GM12878 (cell line): ENCODE measurements at regions not wholly inside any gene's neighbourhood (a gene's known extent, or its start where the extent isn't known, plus 50 kb on each side); places are given as distances from the start of the nearest gene placed in this dataset.

Experiments
- ATAC-seq: fragments of 200-7000 bp; cut with Tn5 transposase; 3 replicates; pipeline ENCODE4 v1.9.1; 2020; ENCODE audit warnings: mild to moderate bottlenecking, moderate library complexity
- BruUV-seq: library from RNA; stranded (reverse); fragments of 400-500 nt; replicated peaks from 2 replicates; lab custom pipeline; 2021; lab: Mats Ljungman, UMichigan
- CTCF ChIA-PET: fragments of 300-600 bp; sonication (Branson Sonifier 250); formaldehyde crosslinking; extraction: SDS; loops from one replicate; lab custom pipeline; 2021; ENCODE audit warnings: inconsistent platforms; lab: Yijun Ruan, JAX
- POLR2A ChIA-PET: fragments of 350-600 bp; formaldehyde crosslinking; extraction: SDS; loops from one replicate; lab custom pipeline; 2021; ENCODE audit warnings: inconsistent platforms; lab: Charles Lee
- RAD21 ChIA-PET: fragments of 300-600 bp; sonication (Branson Sonifier 250); formaldehyde crosslinking; loops from one replicate; lab custom pipeline; 2023; ENCODE audit warnings: antibody characterized with exemption; ENCODE audit not compliant: unreplicated experiment; lab: Charles Lee
- SMC1A ChIA-PET: fragments of 300-600 bp; sonication (Branson Sonifier 250); formaldehyde crosslinking; loops from one replicate; lab custom pipeline; 2023; ENCODE audit not compliant: unreplicated experiment, uncharacterized antibody; lab: Charles Lee
- DNase-seq: peaks from one replicate; pipeline ENCODE4 v3.0.0-alpha.2; 2011; ENCODE audit warnings: low read depth, low spot score
- FAIRE-seq: peaks from 3 replicates; lab custom pipeline; 2011; peaks lifted over from hg19 to GRCh38; lab: Jason Lieb, UNC
- H2AFZ ChIP-seq: 2 replicates; pipeline ENCODE4 v1.6.0; 2011; ENCODE audit warnings: low read depth, low read length, control low read depth; ENCODE audit not compliant: control insufficient read depth
- H3K27ac ChIP-seq: 2 replicates; pipeline ENCODE4 v1.5.1; 2011; ENCODE audit warnings: control low read depth; ENCODE audit not compliant: control insufficient read depth, insufficient read depth
- H3K27me3 ChIP-seq, 2 experiments: replicated peaks in 1 of 2; 2 replicates each; pipeline versions ENCODE4 v1.6.0 to v1.6.1; 2011; ENCODE audit warnings: low read length in 1 of 2; ENCODE audit not compliant: control insufficient read depth in 2 of 2, insufficient read depth in 2 of 2
- H3K36me3 ChIP-seq, 2 experiments: 2 replicates each; pipeline ENCODE4 v1.5.1; 2011; ENCODE audit warnings: low read length in 1 of 2; ENCODE audit not compliant: control insufficient read depth in 2 of 2, insufficient read depth in 2 of 2
- H3K4me1 ChIP-seq: 2 replicates; pipeline ENCODE4 v1.6.1; 2011; ENCODE audit warnings: mild to moderate bottlenecking, low read length, moderate library complexity, mixed read lengths; ENCODE audit not compliant: control insufficient read depth, insufficient read depth
- H3K4me2 ChIP-seq: 2 replicates; pipeline ENCODE4 v1.6.0; 2011; ENCODE audit warnings: control low read depth; ENCODE audit not compliant: control insufficient read depth, insufficient read depth
- H3K4me3 ChIP-seq: fragments of 200-600 bp; sonication (generic); 2 replicates; pipeline ENCODE4 v1.5.1; 2016
- H3K79me2 ChIP-seq: 2 replicates; pipeline ENCODE4 v1.6.0; 2011; ENCODE audit warnings: low read length; ENCODE audit not compliant: control insufficient read depth, insufficient read depth
- H3K9ac ChIP-seq: 2 replicates; pipeline ENCODE4 v1.8.0; 2011; ENCODE audit warnings: low read length, control low read depth, mixed read lengths; ENCODE audit not compliant: control insufficient read depth, insufficient read depth
- H3K9me3 ChIP-seq: replicated peaks from 3 replicates; pipeline ENCODE4 v1.5.1; 2011; ENCODE audit warnings: mild to moderate bottlenecking, low read length; ENCODE audit not compliant: control insufficient read depth, insufficient read depth
- H4K20me1 ChIP-seq: 2 replicates; pipeline ENCODE4 v1.6.0; 2011; ENCODE audit not compliant: control insufficient read depth, insufficient read depth
- ATF7 ChIP-seq: fragments of 450-650 bp; IDR thresholded peaks from 2 replicates; pipeline ENCODE4 v1.6.1; 2016; ENCODE audit warnings: low read depth, mild to moderate bottlenecking
- BRCA1 ChIP-seq: IDR thresholded peaks from 2 replicates; pipeline ENCODE4 v1.6.1; 2011; ENCODE audit warnings: low read depth, low read length, improper control_type of control experiment
- CHD4 ChIP-seq: fragments of 200-600 bp; sonication (generic); IDR thresholded peaks from 2 replicates; pipeline ENCODE4 v1.6.1; 2016; ENCODE audit warnings: mild to moderate bottlenecking
- E2F4 ChIP-seq: IDR thresholded peaks from 2 replicates; pipeline ENCODE4 v1.6.1; 2012; ENCODE audit warnings: low read depth, low read length, improper control_type of control experiment
- GATAD2B ChIP-seq: fragments of 450-650 bp; conservative IDR thresholded peaks from 2 replicates; pipeline ENCODE4 v1.6.1; 2017; ENCODE audit warnings: low read depth, mild to moderate bottlenecking, moderate library complexity
- KDM1A ChIP-seq: fragments of 200-600 bp; sonication (generic); IDR thresholded peaks from 2 replicates; pipeline ENCODE4 v1.6.1; 2016; ENCODE audit warnings: borderline replicate concordance
- MXI1 ChIP-seq: fragments of 150-350 bp; IDR thresholded peaks from 2 replicates; pipeline ENCODE4 v1.6.1; 2011; ENCODE audit warnings: low read depth, mild to moderate bottlenecking, inconsistent platforms, low read length, improper control_type of control experiment
- PAX8 ChIP-seq: fragments of 450-650 bp; IDR thresholded peaks from 2 replicates; pipeline ENCODE4 v1.6.1; 2017; ENCODE audit warnings: mild to moderate bottlenecking, moderate library complexity
- POLR2AphosphoS2 ChIP-seq: IDR thresholded peaks from 2 replicates; pipeline ENCODE4 v1.6.1; 2011; ENCODE audit warnings: low read depth, mild to moderate bottlenecking, low read length, improper control_type of control experiment, moderate library complexity
- POU2F2 ChIP-seq: IDR thresholded peaks from 3 replicates; pipeline ENCODE4 v1.6.1; 2011; ENCODE audit warnings: low read depth, mild to moderate bottlenecking, low read length, borderline replicate concordance
- STAT1 ChIP-seq: fragments of 450-650 bp; conservative IDR thresholded peaks from 2 replicates; pipeline ENCODE4 v1.6.1; 2014; ENCODE audit warnings: antibody characterized with exemption, mild to moderate bottlenecking
- TBL1XR1 ChIP-seq: IDR thresholded peaks from 2 replicates; pipeline ENCODE4 v1.6.1; 2012; ENCODE audit warnings: low read depth, low read length, improper control_type of control experiment
- ZBTB11 ChIP-seq: fragments of 450-650 bp; formaldehyde crosslinking; IDR thresholded peaks from 2 replicates; pipeline ENCODE4 v1.5.0; 2022; ENCODE audit warnings: mild to moderate bottlenecking, missing genetic modification characterization
- ZNF622 ChIP-seq: fragments of 450-650 bp; IDR thresholded peaks from 2 replicates; pipeline ENCODE4 v1.6.1; 2017; ENCODE audit warnings: mild to moderate bottlenecking, inconsistent platforms
- ZZZ3 ChIP-seq: IDR thresholded peaks from 2 replicates; pipeline ENCODE4 v1.6.1; 2011; ENCODE audit warnings: low read depth; ENCODE audit not compliant: control insufficient read depth, insufficient read length
- WGBS: methylation state at CpG from one replicate; pipeline ENCODE4 v1.1.6; 2016; ENCODE audit warnings: low lambda C conversion rate; ENCODE audit not compliant: insufficient replicate concordance, insufficient coverage; ENCODE audit errors: missing lambda C conversion rate; 5-methylcytosine and 5-hydroxymethylcytosine counted together
- in situ Hi-C: fragments of 300-500 bp; cut with MboI; formaldehyde crosslinking; loops from 9 replicates; pipeline ENCODE4 v1.14.3; 2018; ENCODE audit warnings: mixed read lengths
- intact Hi-C: fragments of 100-400 bp; cut with micrococcal nuclease; formaldehyde crosslinking; loops from one replicate; pipeline ENCODE4 v1.14.2; 2022; ENCODE audit not compliant: unreplicated experiment
- TF ChIP-seq, protein P1 (sequence below): fragments of 450-650 bp; IDR thresholded peaks from 2 replicates; pipeline ENCODE4 v1.6.1; 2014; ENCODE audit warnings: mild to moderate bottlenecking

DNA sequence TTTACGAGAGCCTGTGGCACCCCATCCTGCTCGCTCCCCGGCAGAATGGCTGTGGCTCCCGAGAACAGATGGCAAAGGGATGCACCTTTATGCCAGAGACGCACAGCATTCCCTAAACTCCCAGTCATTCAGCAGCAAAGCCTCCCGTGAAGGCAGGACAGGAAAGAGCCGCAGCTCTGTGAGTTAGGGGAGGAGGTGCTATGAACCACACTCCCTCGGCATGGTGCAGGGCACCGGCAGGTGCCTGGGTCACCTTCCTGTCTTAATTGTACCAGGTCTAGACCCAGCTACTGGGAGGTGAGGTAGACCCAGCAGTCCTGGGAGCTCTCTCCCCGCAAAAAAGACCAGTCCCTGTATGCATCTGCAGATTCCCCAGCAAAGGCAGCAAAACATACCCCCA lies 149.8 kb downstream of the TWIST2 start:
- Histone ChIP-seq H3K9me3 (no peaks in the 10 kb centered on the region), H3K4me1 (no peaks in the 10 kb centered on the region), H3K36me3 (no peaks in the 10 kb centered on the region), H3K9ac (no peak overlapping the region), H3K4me2 (no peak overlapping the region), H2AFZ (no peak overlapping the region), H3K27me3 (peaks cover 0 to 2% of the 10 kb centered on the region in 2 experiments; a peak in 1 of 4 replicates), H3K79me2 (no peaks in the 10 kb centered on the region), H3K4me3 (no peak overlapping the region), H4K20me1 (no peaks in the 10 kb centered on the region), H3K27ac (no peak overlapping the region)
- no peak for ATAC-seq
- DNase-seq: no peak
- intact Hi-C loops (no loop called here), in situ Hi-C loops (no loop called here)
- TF ChIP-seq POLR2AphosphoS2 (no peak), GATAD2B (no peak), ZBTB11 (CRISPR knock-in tag) (no peak), ZZZ3 (no peak), MXI1 (no peak), ZNF622 (no peak), CHD4 (no peak), TBL1XR1 (no peak), STAT1 (no peak), BRCA1 (no peak), E2F4 (no peak), POU2F2 (no peak), ATF7 (no peak), KDM1A (no peak), PAX8 (no peak)
- TF ChIP-seq, protein P1, sequence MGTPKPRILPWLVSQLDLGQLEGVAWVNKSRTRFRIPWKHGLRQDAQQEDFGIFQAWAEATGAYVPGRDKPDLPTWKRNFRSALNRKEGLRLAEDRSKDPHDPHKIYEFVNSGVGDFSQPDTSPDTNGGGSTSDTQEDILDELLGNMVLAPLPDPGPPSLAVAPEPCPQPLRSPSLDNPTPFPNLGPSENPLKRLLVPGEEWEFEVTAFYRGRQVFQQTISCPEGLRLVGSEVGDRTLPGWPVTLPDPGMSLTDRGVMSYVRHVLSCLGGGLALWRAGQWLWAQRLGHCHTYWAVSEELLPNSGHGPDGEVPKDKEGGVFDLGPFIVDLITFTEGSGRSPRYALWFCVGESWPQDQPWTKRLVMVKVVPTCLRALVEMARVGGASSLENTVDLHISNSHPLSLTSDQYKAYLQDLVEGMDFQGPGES: no peak
- RAD21 ChIA-PET: no interaction called here
- 22% methylated on average over 10 of the region's 10 CpGs for WGBS
- SMC1A ChIA-PET: no interaction called here
- POLR2A ChIA-PET: no interaction called here
- no TSS peak for BruUV-seq
- CTCF ChIA-PET: no interaction called here
- no peak for FAIRE-seq
